ENCODE measurements at regions not wholly inside any gene's neighbourhood (a gene's known extent, or its start where the extent isn't known, plus 50 kb on each side); places are given as distances from the start of the nearest gene placed in this dataset.

GRCh38 chr2:18803141-18803939, 214.0 kb upstream of the NT5C1B start:
- Histone ChIP-seq H4K20me1 (ENCODE audit: insufficient read depth, low read depth, low read length) (no peaks in the 10 kb centered on the region), H3K9me2 (replicated peaks; ENCODE audit: insufficient read depth, low read length) (no peaks in the 10 kb centered on the region), H3K4me2 (ENCODE audit: low read depth, low read length, poor library complexity, severe bottlenecking) (no peak overlapping the region), H3K36me3 (ENCODE audit: insufficient read depth, low read length) (no peaks in the 10 kb centered on the region), H2AFZ (ENCODE audit: low read length) (no peak overlapping the region), H3K9ac (ENCODE audit: low read length) (no peak overlapping the region), H3K79me2 (ENCODE audit: low read length) (no peaks in the 10 kb centered on the region), H3K27ac (ENCODE audit: low read length) (no peak overlapping the region), H3K27me3 (ENCODE audit: low read length) (no peaks in the 10 kb centered on the region), H3K9me3 (ENCODE audit: low read length) (no peaks in the 10 kb centered on the region), H3K4me1 (ENCODE audit: low read length) (no peaks in the 10 kb centered on the region), H3K4me3 (ENCODE audit: low read length) (no peak overlapping the region)
- no peak for DNase-seq

GRCh38 chr2:18800240-18800971, 211.0 kb upstream of the NT5C1B start:
- Histone ChIP-seq H3K27ac (ENCODE audit: low read length) (no peak overlapping the region), H2AFZ (ENCODE audit: low read length) (no peak overlapping the region), H3K79me2 (ENCODE audit: low read length) (no peaks in the 10 kb centered on the region), H3K27me3 (ENCODE audit: low read length) (no peaks in the 10 kb centered on the region), H3K4me3 (ENCODE audit: low read length) (no peak overlapping the region), H3K9me2 (replicated peaks; ENCODE audit: insufficient read depth, low read length) (no peaks in the 10 kb centered on the region), H3K36me3 (ENCODE audit: insufficient read depth, low read length) (no peaks in the 10 kb centered on the region), H3K9me3 (ENCODE audit: low read length) (no peaks in the 10 kb centered on the region), H3K4me2 (ENCODE audit: low read depth, low read length, poor library complexity, severe bottlenecking) (no peak overlapping the region), H3K9ac (ENCODE audit: low read length) (no peak overlapping the region), H4K20me1 (ENCODE audit: insufficient read depth, low read depth, low read length) (no peaks in the 10 kb centered on the region), H3K4me1 (ENCODE audit: low read length) (no peaks in the 10 kb centered on the region)
- no peak for DNase-seq

GRCh38 chr2:18799397-18799796, 210.0 kb upstream of the NT5C1B start:
- H3K4me1 ChIP-seq (ENCODE audit: low read length) = no peaks in the 10 kb centered on the region
- no peak for DNase-seq
- H3K27me3 ChIP-seq (ENCODE audit: low read length) = no peaks in the 10 kb centered on the region
- H3K4me2 ChIP-seq (ENCODE audit: low read depth, low read length, poor library complexity, severe bottlenecking) = no peak overlapping the region
- no peaks in the 10 kb centered on the region for H3K9me2 ChIP-seq (replicated peaks; ENCODE audit: insufficient read depth, low read length)
- H3K27ac ChIP-seq (ENCODE audit: low read length) = no peak overlapping the region
- no peak overlapping the region for H3K4me3 ChIP-seq (ENCODE audit: low read length)
- no peaks in the 10 kb centered on the region for H3K79me2 ChIP-seq (ENCODE audit: low read length)
- no peak overlapping the region for H3K9ac ChIP-seq (ENCODE audit: low read length)
- H4K20me1 ChIP-seq (ENCODE audit: insufficient read depth, low read depth, low read length) = no peaks in the 10 kb centered on the region
- H2AFZ ChIP-seq (ENCODE audit: low read length) = no peak overlapping the region
- no peaks in the 10 kb centered on the region for H3K9me3 ChIP-seq (ENCODE audit: low read length)
- no peaks in the 10 kb centered on the region for H3K36me3 ChIP-seq (ENCODE audit: insufficient read depth, low read length)

- no peaks in the 10 kb centered on the region for H3K27me3 ChIP-seq (ENCODE audit: low read length)
- no peaks in the 10 kb centered on the region for H3K36me3 ChIP-seq (ENCODE audit: insufficient read depth, low read length)
- H3K27ac ChIP-seq (ENCODE audit: low read length) = no peak overlapping the region
- H3K4me2 ChIP-seq (ENCODE audit: low read depth, low read length, poor library complexity, severe bottlenecking) = no peak overlapping the region
- DNase-seq = no peak
- no peaks in the 10 kb centered on the region for H3K9me2 ChIP-seq (replicated peaks; ENCODE audit: insufficient read depth, low read length)
- no peak overlapping the region for H3K9ac ChIP-seq (ENCODE audit: low read length)
- no peaks in the 10 kb centered on the region for H3K4me1 ChIP-seq (ENCODE audit: low read length)
- no peaks in the 10 kb centered on the region for H4K20me1 ChIP-seq (ENCODE audit: insufficient read depth, low read depth, low read length)
- H3K79me2 ChIP-seq (ENCODE audit: low read length) = no peaks in the 10 kb centered on the region
- H2AFZ ChIP-seq (ENCODE audit: low read length) = no peak overlapping the region
- no peaks in the 10 kb centered on the region for H3K9me3 ChIP-seq (ENCODE audit: low read length)
- no peak overlapping the region for H3K4me3 ChIP-seq (ENCODE audit: low read length)
Measured at GRCh38 chr2:18797133-18797845, 207.9 kb upstream of the NT5C1B start.

- H3K9me3 ChIP-seq (ENCODE audit: low read length) = no peaks in the 10 kb centered on the region
- H3K79me2 ChIP-seq (ENCODE audit: low read length) = no peaks in the 10 kb centered on the region
- H3K9ac ChIP-seq (ENCODE audit: low read length) = no peak overlapping the region
- H3K27me3 ChIP-seq (ENCODE audit: low read length) = no peaks in the 10 kb centered on the region
- H3K27ac ChIP-seq (ENCODE audit: low read length) = no peak overlapping the region
- no peak overlapping the region for H3K4me2 ChIP-seq (ENCODE audit: low read depth, low read length, poor library complexity, severe bottlenecking)
- H4K20me1 ChIP-seq (ENCODE audit: insufficient read depth, low read depth, low read length) = no peaks in the 10 kb centered on the region
- H3K36me3 ChIP-seq (ENCODE audit: insufficient read depth, low read length) = no peaks in the 10 kb centered on the region
- no peak overlapping the region for H3K4me3 ChIP-seq (ENCODE audit: low read length)
- DNase-seq = no peak
- H3K9me2 ChIP-seq (replicated peaks; ENCODE audit: insufficient read depth, low read length) = no peaks in the 10 kb centered on the region
- H3K4me1 ChIP-seq (ENCODE audit: low read length) = no peaks in the 10 kb centered on the region
- H2AFZ ChIP-seq (ENCODE audit: low read length) = no peak overlapping the region
Measured at GRCh38 chr2:18795906-18796305, 206.5 kb upstream of the NT5C1B start.

GRCh38 chr2:18792684-18793083, 203.3 kb upstream of the NT5C1B start:
- Histone ChIP-seq H3K4me2 (ENCODE audit: low read depth, low read length, poor library complexity, severe bottlenecking) (no peak overlapping the region), H3K27ac (ENCODE audit: low read length) (no peak overlapping the region), H3K9ac (ENCODE audit: low read length) (no peak overlapping the region), H3K79me2 (ENCODE audit: low read length) (no peaks in the 10 kb centered on the region), H4K20me1 (ENCODE audit: insufficient read depth, low read depth, low read length) (no peaks in the 10 kb centered on the region), H3K4me1 (ENCODE audit: low read length) (no peaks in the 10 kb centered on the region), H3K27me3 (ENCODE audit: low read length) (no peaks in the 10 kb centered on the region), H2AFZ (ENCODE audit: low read length) (no peak overlapping the region), H3K36me3 (ENCODE audit: insufficient read depth, low read length) (no peaks in the 10 kb centered on the region), H3K9me3 (ENCODE audit: low read length) (no peaks in the 10 kb centered on the region), H3K4me3 (ENCODE audit: low read length) (no peak overlapping the region), H3K9me2 (replicated peaks; ENCODE audit: insufficient read depth, low read length) (no peaks in the 10 kb centered on the region)
- DNase-seq = no peak

- no peak overlapping the region for H3K4me3 ChIP-seq (ENCODE audit: low read length)
- H3K36me3 ChIP-seq (ENCODE audit: insufficient read depth, low read length) = no peaks in the 10 kb centered on the region
- no peak overlapping the region for H2AFZ ChIP-seq (ENCODE audit: low read length)
- DNase-seq = no peak
- no peak overlapping the region for H3K27ac ChIP-seq (ENCODE audit: low read length)
- H3K9ac ChIP-seq (ENCODE audit: low read length) = no peak overlapping the region
- no peak overlapping the region for H3K4me2 ChIP-seq (ENCODE audit: low read depth, low read length, poor library complexity, severe bottlenecking)
- H3K27me3 ChIP-seq (ENCODE audit: low read length) = no peaks in the 10 kb centered on the region
- H3K79me2 ChIP-seq (ENCODE audit: low read length) = no peaks in the 10 kb centered on the region
- no peaks in the 10 kb centered on the region for H3K4me1 ChIP-seq (ENCODE audit: low read length)
- no peaks in the 10 kb centered on the region for H3K9me3 ChIP-seq (ENCODE audit: low read length)
- no peaks in the 10 kb centered on the region for H3K9me2 ChIP-seq (replicated peaks; ENCODE audit: insufficient read depth, low read length)
- H4K20me1 ChIP-seq (ENCODE audit: insufficient read depth, low read depth, low read length) = no peaks in the 10 kb centered on the region
Measured at GRCh38 chr2:18792226-18792629, 202.9 kb upstream of the NT5C1B start.

- Histone ChIP-seq H3K4me1 (ENCODE audit: low read length) (no peaks in the 10 kb centered on the region), H3K36me3 (ENCODE audit: insufficient read depth, low read length) (no peaks in the 10 kb centered on the region), H3K27ac (ENCODE audit: low read length) (no peak overlapping the region), H4K20me1 (ENCODE audit: insufficient read depth, low read depth, low read length) (no peaks in the 10 kb centered on the region), H2AFZ (ENCODE audit: low read length) (no peak overlapping the region), H3K4me2 (ENCODE audit: low read depth, low read length, poor library complexity, severe bottlenecking) (no peak overlapping the region), H3K79me2 (ENCODE audit: low read length) (no peaks in the 10 kb centered on the region), H3K9ac (ENCODE audit: low read length) (no peak overlapping the region), H3K27me3 (ENCODE audit: low read length) (no peaks in the 10 kb centered on the region), H3K9me3 (ENCODE audit: low read length) (no peaks in the 10 kb centered on the region), H3K9me2 (replicated peaks; ENCODE audit: insufficient read depth, low read length) (no peaks in the 10 kb centered on the region), H3K4me3 (ENCODE audit: low read length) (no peak overlapping the region)
- no peak for DNase-seq
Measured at GRCh38 chr2:18791172-18791797, 201.9 kb upstream of the NT5C1B start.

All from Karpas-422 (cell line).